ENCODE measurements at regions not wholly inside any gene's neighbourhood (a gene's known extent, or its start where the extent isn't known, plus 50 kb on each side); places are given as distances from the start of the nearest gene placed in this dataset.
"Not testable (repeated sequence)": the region's sequence is repeated elsewhere in the genome, so short reads cannot be mapped to it uniquely, and the experiment has no call there.

DNA sequence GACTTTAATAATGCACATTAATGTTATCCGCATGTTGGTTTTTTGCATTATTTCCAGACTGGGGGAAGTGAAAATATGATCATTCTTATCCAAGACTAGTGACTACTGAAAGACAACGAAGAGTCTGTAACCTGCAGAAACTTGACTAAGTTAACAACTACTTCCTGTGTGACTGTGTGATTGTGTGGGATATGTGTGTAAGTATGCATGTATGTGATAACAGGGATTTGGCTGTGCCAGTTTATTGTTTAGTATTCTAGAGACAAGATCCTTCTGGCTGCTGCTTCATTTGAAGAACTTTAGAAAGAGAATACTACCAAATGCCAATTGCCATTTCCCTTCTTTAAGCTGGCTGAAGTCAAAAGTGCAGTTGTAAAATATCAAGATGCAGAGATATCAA, 375.7 kb upstream of the PRR16 start:
- no peak for DNase-seq (ENCODE audit: low spot score)

- no peak for DNase-seq (ENCODE audit: low spot score)
Measured at GRCh38 chr5:120088836-120089235, 375.3 kb upstream of the PRR16 start.

DNA sequence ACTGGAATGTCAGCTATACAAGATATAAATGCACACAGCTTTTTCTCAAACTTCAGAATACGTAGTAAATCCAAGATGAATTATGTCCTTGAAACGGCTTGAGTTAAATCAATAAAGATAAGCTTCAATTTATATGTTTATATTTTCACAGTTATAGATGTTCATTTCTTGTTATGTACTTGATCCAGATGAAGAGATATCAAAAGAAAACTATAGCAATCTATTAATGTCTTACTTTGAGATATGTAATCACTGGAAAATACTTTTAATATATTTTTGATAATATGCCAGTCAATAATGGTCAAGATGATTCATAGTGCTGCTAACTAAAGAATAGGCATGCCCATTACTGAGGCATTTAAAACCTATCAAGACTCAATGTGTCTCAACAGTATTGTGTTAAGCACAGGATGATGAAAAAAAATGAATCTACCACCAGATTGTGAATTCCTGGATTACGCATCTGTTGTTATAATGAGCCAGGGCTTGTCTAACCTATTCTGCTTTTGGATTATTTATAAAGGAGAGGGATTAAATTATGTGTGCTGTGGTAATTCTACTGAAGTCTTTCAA, 372.6 kb upstream of the PRR16 start:
- DNase-seq (ENCODE audit: low spot score), result no peak

GRCh38 chr5:120092649-120093048, 371.5 kb upstream of the PRR16 start:
- no peak for DNase-seq (ENCODE audit: low spot score)

GRCh38 chr5:120093178-120093577, 370.9 kb upstream of the PRR16 start:
- no peak for DNase-seq (ENCODE audit: low spot score)

GRCh38 chr5:120096413-120096812, 367.7 kb upstream of the PRR16 start:
- DNase-seq (ENCODE audit: low spot score), result no peak

GRCh38 chr5:120098426-120098825, 365.7 kb upstream of the PRR16 start:
- DNase-seq (ENCODE audit: low spot score), result no peak

GRCh38 chr5:120098902-120099535, 365.1 kb upstream of the PRR16 start:
- DNase-seq (ENCODE audit: low spot score), result no peak

GRCh38 chr5:120101771-120102170, 362.3 kb upstream of the PRR16 start:
- no peak for DNase-seq (ENCODE audit: low spot score)

DNA sequence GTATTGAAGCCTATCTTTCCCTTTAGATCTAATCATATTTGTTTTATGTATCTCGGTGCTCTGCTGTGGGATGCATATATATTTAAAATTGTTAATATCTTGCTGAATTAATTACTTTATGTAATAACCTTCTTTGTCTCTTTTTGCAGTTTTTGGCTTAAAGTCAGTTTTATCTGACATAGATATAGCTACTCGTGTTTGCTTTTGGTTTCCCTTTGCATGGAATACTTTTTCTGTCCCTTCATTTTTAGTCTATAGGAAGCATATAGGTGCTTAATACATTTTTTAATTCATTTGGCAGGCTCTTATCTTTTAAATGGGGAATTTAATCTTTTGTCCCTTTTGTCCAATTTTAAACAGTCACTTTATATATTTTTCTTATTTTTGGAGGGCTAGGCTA, 360.6 kb upstream of the PRR16 start:
- no peak for DNase-seq (ENCODE audit: low spot score)

DNA sequence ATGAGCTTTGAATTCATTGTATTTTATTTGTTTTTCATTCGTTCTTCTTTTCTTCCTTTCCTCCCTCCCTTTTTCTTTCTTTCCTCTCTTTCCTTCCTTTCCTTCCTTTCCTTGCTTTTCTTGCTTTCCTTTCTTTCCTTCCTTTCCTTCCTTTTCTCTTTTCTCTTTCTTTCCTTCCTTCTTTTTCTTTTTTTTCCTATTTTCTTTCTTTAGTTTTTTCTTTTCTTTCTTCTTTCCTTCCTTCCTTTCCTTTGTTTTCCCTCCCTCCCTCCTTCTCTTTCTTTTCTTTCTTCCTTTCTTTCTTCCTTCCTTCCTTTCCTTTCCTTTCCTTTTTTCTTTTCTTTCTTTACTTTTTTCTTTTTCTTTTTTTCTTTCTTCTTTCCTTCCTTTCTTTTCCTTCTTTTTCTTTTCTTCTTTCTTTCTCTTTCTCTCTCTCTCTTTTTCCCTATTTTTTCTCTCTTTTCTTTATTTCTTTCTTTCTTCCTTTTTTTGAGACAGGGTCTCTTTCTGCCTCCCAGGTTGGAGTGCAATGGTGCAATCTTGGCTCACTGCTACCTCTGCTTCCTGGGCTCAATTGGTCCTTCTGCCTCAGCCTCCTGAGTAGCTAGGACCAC, 357.1 kb upstream of the PRR16 start:
- no peak for DNase-seq (ENCODE audit: low spot score)

GRCh38 chr5:120108586-120109248, 355.4 kb upstream of the PRR16 start:
- DNase-seq (ENCODE audit: low spot score), result no peak

DNA sequence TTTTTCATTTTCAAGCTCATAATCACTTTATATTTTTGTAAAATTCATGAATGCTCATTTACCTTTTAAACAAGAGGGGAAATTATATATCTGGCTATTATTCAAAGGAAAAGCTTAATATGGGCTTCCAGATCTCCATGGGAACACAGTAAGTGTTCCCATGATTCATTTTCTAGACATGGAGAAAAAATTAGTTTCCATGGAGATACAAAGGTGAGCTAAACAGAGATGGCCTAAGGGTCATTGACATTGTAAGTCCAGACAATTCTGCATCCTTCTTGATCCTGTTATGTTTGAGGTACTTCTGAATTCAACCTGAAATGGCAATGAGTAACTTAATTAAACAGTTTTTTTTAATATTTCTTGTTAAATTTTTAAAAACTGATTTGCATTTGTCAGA, 341.4 kb upstream of the PRR16 start:
- DNase-seq (ENCODE audit: low spot score), result no peak

GRCh38 chr5:120124031-120124430, 340.1 kb upstream of the PRR16 start:
- DNase-seq (ENCODE audit: low spot score), result no peak

- no peak for DNase-seq (ENCODE audit: low spot score)
Measured at GRCh38 chr5:120124961-120125360, 339.1 kb upstream of the PRR16 start.

GRCh38 chr5:120132347-120132746, 331.8 kb upstream of the PRR16 start:
- not testable (repeated sequence) for DNase-seq (ENCODE audit: low spot score)

DNA sequence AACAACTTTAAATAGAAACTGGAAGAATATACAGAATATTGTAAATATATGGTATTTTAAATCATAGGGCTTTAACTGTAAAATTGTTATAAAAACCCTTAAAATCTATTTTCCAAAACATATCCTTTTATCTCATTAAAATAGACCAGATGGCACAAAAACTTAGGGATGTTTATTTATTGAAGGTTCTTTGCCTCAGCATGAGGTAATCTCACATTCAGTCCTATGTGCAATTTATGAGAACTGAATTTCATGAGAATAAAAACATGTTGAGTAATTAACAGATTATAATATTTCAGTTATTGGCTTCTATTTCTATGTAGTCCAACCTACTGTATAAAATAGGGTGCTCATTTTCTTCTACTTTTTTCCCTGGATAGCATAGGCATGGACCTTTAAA, 329.2 kb upstream of the PRR16 start:
- DNase-seq (ENCODE audit: low spot score), result no peak

GRCh38 chr5:120137582-120137981, 326.5 kb upstream of the PRR16 start:
- no peak for DNase-seq (ENCODE audit: low spot score)

- no peak for DNase-seq (ENCODE audit: low spot score)
Measured at GRCh38 chr5:120139039-120139438, 325.1 kb upstream of the PRR16 start.

DNA sequence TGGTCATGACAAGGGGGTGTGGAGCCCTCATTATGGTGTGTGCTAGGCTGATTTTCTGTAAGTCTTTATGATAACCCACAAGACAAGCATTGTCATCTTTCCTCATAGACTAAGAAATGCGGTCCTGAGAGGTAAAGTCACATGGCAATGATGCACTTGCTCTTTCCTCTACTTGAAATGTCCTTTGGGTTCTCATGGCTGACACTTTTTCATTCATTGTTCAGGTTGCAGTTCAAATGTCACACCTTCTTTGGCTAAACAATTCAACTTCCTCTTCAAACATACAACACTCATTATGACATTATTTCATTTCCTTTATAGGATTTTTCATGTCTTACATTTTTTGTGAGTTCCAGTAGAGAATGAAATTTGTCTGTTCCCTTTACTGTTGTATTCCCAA, 323.6 kb upstream of the PRR16 start:
- DNase-seq (ENCODE audit: low spot score), result no peak

- DNase-seq (ENCODE audit: low spot score), result no peak
Measured at GRCh38 chr5:120141076-120141475, 323.0 kb upstream of the PRR16 start.

DNA sequence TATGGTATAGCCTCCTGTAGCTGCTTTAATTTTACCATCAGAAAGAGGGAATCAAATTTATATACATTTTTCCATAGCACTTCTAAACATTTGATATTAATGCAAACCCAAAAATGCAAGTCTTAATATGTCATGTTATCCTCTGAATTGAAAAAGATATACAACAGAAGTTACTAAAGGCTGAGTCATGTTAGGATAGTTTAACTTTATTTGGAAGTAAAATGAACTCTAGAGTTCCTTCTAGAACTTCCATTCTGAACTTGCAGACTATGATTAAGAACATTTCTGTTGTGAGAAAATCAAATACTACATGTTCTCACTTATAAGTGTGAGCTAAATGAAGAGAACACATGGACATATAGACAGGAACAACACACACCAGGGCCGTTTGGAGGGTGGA, 317.3 kb upstream of the PRR16 start:
- no peak for DNase-seq (ENCODE audit: low spot score)

DNA sequence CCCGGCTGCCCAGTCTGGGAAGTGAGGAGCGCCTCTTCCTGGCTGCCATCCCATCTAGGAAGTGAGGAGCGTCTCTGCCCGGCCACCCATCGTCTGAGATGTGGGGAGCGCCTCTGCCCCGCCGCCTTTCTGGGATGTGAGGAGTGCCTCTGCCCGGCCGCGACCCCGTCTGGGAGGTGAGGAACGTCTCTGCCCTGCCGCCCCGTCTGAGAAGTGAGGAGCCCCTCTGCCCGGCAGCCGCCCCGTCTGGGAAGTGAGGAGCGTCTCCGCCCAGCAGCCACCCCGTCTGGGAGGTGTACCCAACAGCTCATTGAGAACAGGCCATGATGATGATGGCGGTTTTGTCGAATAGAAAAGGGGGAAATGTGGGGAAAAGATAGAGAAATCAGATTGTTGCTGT, 316.2 kb upstream of the PRR16 start:
- DNase-seq (ENCODE audit: low spot score), result not testable (repeated sequence)
